ENCODE measurements at regions not wholly inside any gene's neighbourhood (a gene's known extent, or its start where the extent isn't known, plus 50 kb on each side); places are given as distances from the start of the nearest gene placed in this dataset.

- POLR2A ChIA-PET: no interaction called here
- H3K9me3 Mint-ChIP-seq: peaks cover 0 to 4% (median 0%) of the 10 kb centered on the region in 9 donors
- H3K27me3 Mint-ChIP-seq: peaks cover 0 to 3% (median 0%) of the 10 kb centered on the region in 5 donors
- H3K4me3 Mint-ChIP-seq: peak overlapping the region in 1 of 10 donors; percentile 3
- ATAC-seq (no peak), DNase-seq (no peak)
- no peak overlapping the region for H3K27ac Mint-ChIP-seq
- H3K36me3 Mint-ChIP-seq: no peaks in the 10 kb centered on the region
- peaks cover 0 to 4% (median 0%) of the 10 kb centered on the region in 4 donors for H3K4me1 Mint-ChIP-seq
Measured at GRCh38 chr1:226494092-226494609, 54.4 kb upstream of the STUM start.

- POLR2A ChIA-PET: no interaction called here
- Mint-ChIP-seq H3K4me3 (no peak overlapping the region), H3K9me3 (peaks cover 0 to 4% (median 0%) of the 10 kb centered on the region in 9 donors), H3K36me3 (no peaks in the 10 kb centered on the region), H3K27ac (no peak overlapping the region), H3K27me3 (peaks cover 0 to 3% (median 0%) of the 10 kb centered on the region in 5 donors), H3K4me1 (peaks cover 0 to 3% (median 0%) of the 10 kb centered on the region in 4 donors)
- ATAC-seq: no peak
- no peak for DNase-seq
Measured at GRCh38 chr1:226495716-226496115, 52.8 kb upstream of the STUM start.

- Mint-ChIP-seq H3K9me3 (peaks cover 0 to 4% (median 0%) of the 10 kb centered on the region in 9 donors), H3K27ac (no peak overlapping the region)
Measured at GRCh38 chr1:226496453-226497015, 52.0 kb upstream of the STUM start.

GRCh38 chr1:226497276-226497833 lies 51.2 kb upstream of the STUM start:
- Mint-ChIP-seq H3K4me3 (no peak overlapping the region), H3K36me3 (no peaks in the 10 kb centered on the region), H3K4me1 (peaks cover 0 to 3% (median 0%) of the 10 kb centered on the region in 4 donors), H3K9me3 (peaks cover 0 to 4% (median 0%) of the 10 kb centered on the region in 9 donors), H3K27me3 (peaks cover 0 to 7% (median 0%) of the 10 kb centered on the region in 5 donors), H3K27ac (no peak overlapping the region)
- POLR2A ChIA-PET: no interaction called here
- no peak for DNase-seq
- ATAC-seq: no peak

More at GRCh38 chr1:226496453-226497015, 52.0 kb upstream of the STUM start:
- Mint-ChIP-seq H3K4me3 (no peak overlapping the region), H3K36me3 (no peaks in the 10 kb centered on the region), H3K27me3 (peaks cover 0 to 3% (median 0%) of the 10 kb centered on the region in 5 donors), H3K4me1 (peaks cover 0 to 3% (median 0%) of the 10 kb centered on the region in 4 donors)
- ATAC-seq (no peak), DNase-seq (no peak)
- POLR2A ChIA-PET: no interaction called here

- ATAC-seq: no peak
- Mint-ChIP-seq H3K27ac (no peak overlapping the region), H3K36me3 (no peaks in the 10 kb centered on the region), H3K27me3 (peaks cover 0 to 7% (median 1%) of the 10 kb centered on the region in 5 donors), H3K4me3 (no peak overlapping the region), H3K4me1 (peaks cover 0 to 3% (median 0%) of the 10 kb centered on the region in 4 donors), H3K9me3 (peaks cover 0 to 4% (median 0%) of the 10 kb centered on the region in 9 donors)
- no peak for DNase-seq
- POLR2A ChIA-PET: no interaction called here
Measured at GRCh38 chr1:226497991-226498639, 50.4 kb upstream of the STUM start.

- DNase-seq (no peak), ATAC-seq (no peak)
- Mint-ChIP-seq H3K27me3 (peaks cover 0 to 7% (median 2%) of the 10 kb centered on the region in 5 donors), H3K4me1 (peaks cover 0 to 3% (median 0%) of the 10 kb centered on the region in 4 donors), H3K36me3 (no peaks in the 10 kb centered on the region), H3K9me3 (peaks cover 0 to 4% (median 0%) of the 10 kb centered on the region in 9 donors), H3K27ac (no peak overlapping the region), H3K4me3 (no peak overlapping the region)
- POLR2A ChIA-PET: no interaction called here
Measured at GRCh38 chr1:226498640-226499008, 49.9 kb upstream of the STUM start.
